ENCODE measurements at regions not wholly inside any gene's neighbourhood (a gene's known extent, or its start where the extent isn't known, plus 50 kb on each side); places are given as distances from the start of the nearest gene placed in this dataset.

- ChIA-PET POLR2A (no interaction called here), CTCF (no interaction called here)
- Histone ChIP-seq H3K9me3 (ENCODE audit: control extremely low read depth in 1 of 5, control insufficient read depth in 4 of 5, insufficient read depth in 2 of 5, low read depth in 1 of 5, low read length in 4 of 5) (peaks cover 0 to 3% (median 0%) of the 10 kb centered on the region in 5 experiments), H3K27me3 (replicated peaks in 2 of 5; ENCODE audit: control insufficient read depth in 4 of 5, insufficient read depth in 5 of 5, low read length in 4 of 5) (no peaks in the 10 kb centered on the region), H3K27ac (ENCODE audit: insufficient read depth in 1 of 2, low read depth in 1 of 2, low read length in 2 of 2, poor library complexity in 1 of 2, severe bottlenecking in 2 of 2) (no peak overlapping the region), H3K4me1 (ENCODE audit: control extremely low read depth in 1 of 4, control insufficient read depth in 4 of 4, insufficient read depth in 4 of 4, low read length in 3 of 4) (no peaks in the 10 kb centered on the region), H3K4me3 (ENCODE audit: control insufficient read depth in 1 of 7, extremely low read depth in 1 of 7, insufficient read depth in 4 of 7, low read depth in 2 of 7, low read length in 6 of 7) (no peak overlapping the region), H3K36me3 (ENCODE audit: control insufficient read depth in 4 of 4, insufficient read depth in 4 of 4, low read length in 3 of 4) (no peaks in the 10 kb centered on the region)
- no CpG with 5 or more reads among the region's 1 CpG for WGBS (ENCODE audit: insufficient coverage)
- DNase-seq: no peak
Measured at GRCh38 chr6:92892626-92893170, 526.7 kb downstream of the EPHA7 start.

DNA sequence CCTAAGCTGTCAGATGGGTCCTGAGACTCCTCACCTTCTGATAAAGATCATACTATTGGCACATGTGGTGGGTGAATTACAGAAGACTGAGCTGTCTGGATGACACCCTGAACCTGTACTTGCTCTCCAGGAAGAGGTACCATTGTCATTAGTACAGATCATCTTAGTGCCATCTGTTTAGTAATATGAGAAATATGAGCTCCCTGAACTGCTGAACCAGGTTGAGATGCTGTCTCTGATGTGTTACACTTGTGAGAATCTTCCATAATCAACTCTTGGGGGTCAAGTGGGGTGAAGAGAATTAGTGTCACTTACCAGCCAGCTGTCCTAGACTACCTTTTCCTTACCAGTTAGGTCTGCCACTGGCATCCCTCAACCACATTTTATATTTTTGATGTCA lies 531.0 kb downstream of the EPHA7 start:
- ChIA-PET POLR2A (no interaction called here), CTCF (interaction anchor here (0.6 kb wide), 1 partner anchor 1170 kb away, joined by 4 read pairs; no protein-coding TSS in a partner anchor)
- Histone ChIP-seq H3K27ac (ENCODE audit: insufficient read depth in 1 of 2, low read depth in 1 of 2, low read length in 2 of 2, poor library complexity in 1 of 2, severe bottlenecking in 2 of 2) (no peak overlapping the region), H3K4me3 (ENCODE audit: control insufficient read depth in 1 of 7, extremely low read depth in 1 of 7, insufficient read depth in 4 of 7, low read depth in 2 of 7, low read length in 6 of 7) (no peak overlapping the region), H3K36me3 (ENCODE audit: control insufficient read depth in 4 of 4, insufficient read depth in 4 of 4, low read length in 3 of 4) (no peaks in the 10 kb centered on the region), H3K27me3 (replicated peaks in 2 of 5; ENCODE audit: control insufficient read depth in 4 of 5, insufficient read depth in 5 of 5, low read length in 4 of 5) (no peaks in the 10 kb centered on the region), H3K4me1 (ENCODE audit: control extremely low read depth in 1 of 4, control insufficient read depth in 4 of 4, insufficient read depth in 4 of 4, low read length in 3 of 4) (no peaks in the 10 kb centered on the region), H3K9me3 (ENCODE audit: control extremely low read depth in 1 of 5, control insufficient read depth in 4 of 5, insufficient read depth in 2 of 5, low read depth in 1 of 5, low read length in 4 of 5) (peaks cover 0 to 3% (median 0%) of the 10 kb centered on the region in 5 experiments)
- no peak for DNase-seq

- H3K27me3 ChIP-seq (replicated peaks in 2 of 5; ENCODE audit: control insufficient read depth in 4 of 5, insufficient read depth in 5 of 5, low read length in 4 of 5): no peaks in the 10 kb centered on the region
- no peaks in the 10 kb centered on the region for H3K36me3 ChIP-seq (ENCODE audit: control insufficient read depth in 4 of 4, insufficient read depth in 4 of 4, low read length in 3 of 4)
- DNase-seq: no peak
- H3K4me1 ChIP-seq (ENCODE audit: control extremely low read depth in 1 of 4, control insufficient read depth in 4 of 4, insufficient read depth in 4 of 4, low read length in 3 of 4): no peaks in the 10 kb centered on the region
- peaks cover 0 to 3% (median 0%) of the 10 kb centered on the region in 5 experiments for H3K9me3 ChIP-seq (ENCODE audit: control extremely low read depth in 1 of 5, control insufficient read depth in 4 of 5, insufficient read depth in 2 of 5, low read depth in 1 of 5, low read length in 4 of 5)
- POLR2A ChIA-PET: no interaction called here
- no peak overlapping the region for H3K4me3 ChIP-seq (ENCODE audit: control insufficient read depth in 1 of 7, extremely low read depth in 1 of 7, insufficient read depth in 4 of 7, low read depth in 2 of 7, low read length in 6 of 7)
- no peak overlapping the region for H3K27ac ChIP-seq (ENCODE audit: insufficient read depth in 1 of 2, low read depth in 1 of 2, low read length in 2 of 2, poor library complexity in 1 of 2, severe bottlenecking in 2 of 2)
- CTCF ChIA-PET: no interaction called here
Measured at GRCh38 chr6:92887871-92888270, 531.5 kb downstream of the EPHA7 start.

- CTCF ChIA-PET: no interaction called here
- 98% methylated on average over 5 of the region's 8 CpGs for WGBS (ENCODE audit: insufficient coverage)
- DNase-seq: no peak
Measured at GRCh38 chr6:92879526-92879925, 539.8 kb downstream of the EPHA7 start.

GRCh38 chr6:92864966-92865555 lies 554.3 kb downstream of the EPHA7 start:
- Histone ChIP-seq H3K4me1 (ENCODE audit: control extremely low read depth in 1 of 4, control insufficient read depth in 4 of 4, insufficient read depth in 4 of 4, low read length in 3 of 4) (no peaks in the 10 kb centered on the region), H3K27me3 (replicated peaks in 2 of 5; ENCODE audit: control insufficient read depth in 4 of 5, insufficient read depth in 5 of 5, low read length in 4 of 5) (no peaks in the 10 kb centered on the region), H3K27ac (ENCODE audit: insufficient read depth in 1 of 2, low read depth in 1 of 2, low read length in 2 of 2, poor library complexity in 1 of 2, severe bottlenecking in 2 of 2) (no peak overlapping the region), H3K9me3 (ENCODE audit: control extremely low read depth in 1 of 5, control insufficient read depth in 4 of 5, insufficient read depth in 2 of 5, low read depth in 1 of 5, low read length in 4 of 5) (peaks cover 0 to 2% (median 0%) of the 10 kb centered on the region in 5 experiments), H3K36me3 (ENCODE audit: control insufficient read depth in 4 of 4, insufficient read depth in 4 of 4, low read length in 3 of 4) (no peaks in the 10 kb centered on the region), H3K4me3 (ENCODE audit: control insufficient read depth in 1 of 7, extremely low read depth in 1 of 7, insufficient read depth in 4 of 7, low read depth in 2 of 7, low read length in 6 of 7) (no peak overlapping the region)
- DNase-seq: no peak
- CTCF ChIA-PET: interaction anchor here (1.2 kb wide), 1 partner anchor 12 kb away, joined by 3 read pairs; no protein-coding TSS in a partner anchor
- POLR2A ChIA-PET: no interaction called here
- WGBS (ENCODE audit: insufficient coverage): 73% methylated on average over 3 of the region's 3 CpGs

More at GRCh38 chr6:92879526-92879925, 539.8 kb downstream of the EPHA7 start:
- Histone ChIP-seq H3K27ac (ENCODE audit: insufficient read depth in 1 of 2, low read depth in 1 of 2, low read length in 2 of 2, poor library complexity in 1 of 2, severe bottlenecking in 2 of 2) (no peak overlapping the region), H3K9me3 (ENCODE audit: control extremely low read depth in 1 of 5, control insufficient read depth in 4 of 5, insufficient read depth in 2 of 5, low read depth in 1 of 5, low read length in 4 of 5) (peaks cover 0 to 5% (median 0%) of the 10 kb centered on the region in 5 experiments), H3K4me1 (ENCODE audit: control extremely low read depth in 1 of 4, control insufficient read depth in 4 of 4, insufficient read depth in 4 of 4, low read length in 3 of 4) (no peaks in the 10 kb centered on the region), H3K36me3 (ENCODE audit: control insufficient read depth in 4 of 4, insufficient read depth in 4 of 4, low read length in 3 of 4) (no peaks in the 10 kb centered on the region), H3K27me3 (replicated peaks in 2 of 5; ENCODE audit: control insufficient read depth in 4 of 5, insufficient read depth in 5 of 5, low read length in 4 of 5) (no peaks in the 10 kb centered on the region), H3K4me3 (ENCODE audit: control insufficient read depth in 1 of 7, extremely low read depth in 1 of 7, insufficient read depth in 4 of 7, low read depth in 2 of 7, low read length in 6 of 7) (no peak overlapping the region)
- POLR2A ChIA-PET: no interaction called here

- CTCF ChIA-PET: no interaction called here
- Histone ChIP-seq H3K27ac (ENCODE audit: insufficient read depth in 1 of 2, low read depth in 1 of 2, low read length in 2 of 2, poor library complexity in 1 of 2, severe bottlenecking in 2 of 2) (no peak overlapping the region), H3K36me3 (ENCODE audit: control insufficient read depth in 4 of 4, insufficient read depth in 4 of 4, low read length in 3 of 4) (no peaks in the 10 kb centered on the region), H3K4me3 (ENCODE audit: control insufficient read depth in 1 of 7, extremely low read depth in 1 of 7, insufficient read depth in 4 of 7, low read depth in 2 of 7, low read length in 6 of 7) (no peak overlapping the region), H3K27me3 (replicated peaks in 2 of 5; ENCODE audit: control insufficient read depth in 4 of 5, insufficient read depth in 5 of 5, low read length in 4 of 5) (peaks cover 0 to 2% (median 0%) of the 10 kb centered on the region in 5 experiments), H3K4me1 (ENCODE audit: control extremely low read depth in 1 of 4, control insufficient read depth in 4 of 4, insufficient read depth in 4 of 4, low read length in 3 of 4) (no peaks in the 10 kb centered on the region), H3K9me3 (ENCODE audit: control extremely low read depth in 1 of 5, control insufficient read depth in 4 of 5, insufficient read depth in 2 of 5, low read depth in 1 of 5, low read length in 4 of 5) (no peaks in the 10 kb centered on the region)
- POLR2A ChIA-PET: no interaction called here
- DNase-seq: no peak
- WGBS (ENCODE audit: insufficient coverage): no CpG with 5 or more reads among the region's 3 CpGs
Measured at GRCh38 chr6:92849636-92850035, 569.7 kb downstream of the EPHA7 start.

DNA sequence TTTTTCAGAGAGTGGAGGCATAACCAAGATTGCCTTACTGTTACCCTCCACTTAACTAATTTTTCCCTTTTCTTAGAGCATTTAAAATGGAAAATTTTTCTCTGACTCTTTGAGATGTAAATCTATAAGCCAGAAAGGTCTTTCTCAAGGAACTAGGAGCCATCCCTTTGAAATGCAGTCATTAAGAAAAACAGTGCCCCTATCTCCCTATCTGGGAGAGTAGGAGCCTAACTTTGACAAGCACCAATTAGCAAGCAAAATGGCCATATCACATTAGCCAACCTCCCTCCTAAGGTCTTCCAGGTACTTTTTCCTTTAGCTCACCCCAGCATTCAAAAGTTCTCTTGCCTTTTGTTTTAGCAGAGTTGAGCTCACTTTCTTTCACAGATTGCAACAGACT lies 570.5 kb downstream of the EPHA7 start:
- ChIA-PET POLR2A (no interaction called here), CTCF (no interaction called here)
- H3K27ac ChIP-seq (ENCODE audit: insufficient read depth in 1 of 2, low read depth in 1 of 2, low read length in 2 of 2, poor library complexity in 1 of 2, severe bottlenecking in 2 of 2): no peak overlapping the region
- H3K27me3 ChIP-seq (replicated peaks in 2 of 5; ENCODE audit: control insufficient read depth in 4 of 5, insufficient read depth in 5 of 5, low read length in 4 of 5): peaks cover 0 to 2% (median 0%) of the 10 kb centered on the region in 5 experiments
- DNase-seq: no peak
- no peak overlapping the region for H3K4me3 ChIP-seq (ENCODE audit: control insufficient read depth in 1 of 7, extremely low read depth in 1 of 7, insufficient read depth in 4 of 7, low read depth in 2 of 7, low read length in 6 of 7)
- H3K4me1 ChIP-seq (ENCODE audit: control extremely low read depth in 1 of 4, control insufficient read depth in 4 of 4, insufficient read depth in 4 of 4, low read length in 3 of 4): no peaks in the 10 kb centered on the region
- no peaks in the 10 kb centered on the region for H3K9me3 ChIP-seq (ENCODE audit: control extremely low read depth in 1 of 5, control insufficient read depth in 4 of 5, insufficient read depth in 2 of 5, low read depth in 1 of 5, low read length in 4 of 5)
- no peaks in the 10 kb centered on the region for H3K36me3 ChIP-seq (ENCODE audit: control insufficient read depth in 4 of 4, insufficient read depth in 4 of 4, low read length in 3 of 4)

Data from common myeloid progenitor, CD34-positive (primary cell).